NT2/D1 (cell line): ENCODE measurements at regions not wholly inside any gene's neighbourhood (a gene's known extent, or its start where the extent isn't known, plus 50 kb on each side); places are given as distances from the start of the nearest gene placed in this dataset.

Source experiments
- YY1 ChIP-seq: IDR thresholded peaks from 2 replicates; pipeline ENCODE4 v1.6.1; 2011; ENCODE audit not compliant: insufficient read length, insufficient read depth
- ZNF274 ChIP-seq: IDR thresholded peaks from 2 replicates; pipeline ENCODE4 v1.6.1; 2011; ENCODE audit warnings: mild to moderate bottlenecking, low read depth, low read length

GRCh38 chr13:56510836-56511235, 629.9 kb upstream of the PRR20A start:
- TF ChIP-seq YY1 (no peak), ZNF274 (no peak)
